GM21529 (cell line): ENCODE measurements at regions not wholly inside any gene's neighbourhood (a gene's known extent, or its start where the extent isn't known, plus 50 kb on each side); places are given as distances from the start of the nearest gene placed in this dataset.

Source experiments
- ATAC-seq: cut with Tn5 transposase; IDR thresholded peaks from one replicate; pipeline ENCODE4 v1.9.1; 2021; ENCODE audit not compliant: unreplicated experiment

DNA sequence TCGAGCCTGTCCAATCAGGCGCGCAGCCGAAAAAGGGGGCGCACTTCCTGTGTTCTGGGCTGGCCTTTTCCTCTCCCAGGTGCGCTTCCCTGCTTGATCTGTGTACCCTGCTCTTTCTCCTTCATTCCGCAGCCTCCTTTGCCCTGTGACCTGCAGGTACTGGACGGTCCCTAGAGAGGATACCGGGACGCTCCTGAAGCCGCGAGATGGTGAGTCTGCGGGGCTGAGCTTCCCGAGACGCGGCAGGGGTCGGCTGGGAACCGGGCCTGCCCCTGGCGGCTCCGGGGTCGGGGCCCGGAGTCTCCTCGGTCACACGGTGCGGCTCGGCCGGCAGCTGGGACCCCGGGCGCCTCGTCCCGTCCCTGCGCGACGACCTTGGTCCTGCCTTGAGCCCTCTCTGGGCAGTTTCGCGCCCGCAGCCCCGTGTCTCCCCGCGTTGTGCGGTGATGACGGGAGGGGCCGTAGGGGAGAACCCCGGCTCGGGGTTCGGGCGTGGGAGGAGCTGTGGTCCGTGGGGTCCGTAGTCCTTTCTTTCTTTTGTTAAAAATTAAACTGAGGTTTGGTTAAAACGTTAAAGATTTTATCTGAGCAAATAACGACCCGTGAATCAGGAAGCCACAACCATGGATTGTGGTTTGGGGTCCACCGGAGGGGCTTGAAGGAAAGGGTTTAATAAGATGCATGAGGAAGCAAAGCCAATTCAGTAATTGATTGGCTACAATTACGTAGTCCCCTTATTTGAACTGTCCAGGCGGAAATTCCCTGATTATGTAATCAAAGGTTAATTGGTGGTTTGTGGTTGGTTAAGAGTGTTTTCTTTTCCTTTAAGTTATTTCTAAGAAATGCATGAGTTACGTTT is 172.8 kb upstream of the ZNF267 start:
- peak; percentile 39 for ATAC-seq

DNA sequence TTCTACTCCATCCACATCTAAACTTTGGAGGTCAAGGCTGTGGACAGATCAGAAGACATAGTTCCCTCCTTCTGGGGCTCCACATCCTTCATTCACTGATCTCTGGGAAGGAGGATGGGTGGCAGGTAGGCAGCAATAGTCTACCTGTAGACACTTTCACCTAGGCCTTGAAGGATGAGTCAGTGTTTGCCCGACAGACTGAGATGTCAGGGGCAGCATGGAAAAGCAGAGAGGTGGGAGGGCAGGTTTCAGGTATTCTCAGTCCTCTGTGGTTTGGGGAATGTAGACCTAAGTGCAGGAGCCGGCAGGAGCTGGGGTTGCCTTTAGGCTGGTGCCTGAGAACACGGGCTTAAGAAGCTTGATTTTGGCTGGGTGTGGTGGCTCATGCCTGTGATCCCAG is 171.9 kb upstream of the ZNF267 start:
- ATAC-seq = no peak

DNA sequence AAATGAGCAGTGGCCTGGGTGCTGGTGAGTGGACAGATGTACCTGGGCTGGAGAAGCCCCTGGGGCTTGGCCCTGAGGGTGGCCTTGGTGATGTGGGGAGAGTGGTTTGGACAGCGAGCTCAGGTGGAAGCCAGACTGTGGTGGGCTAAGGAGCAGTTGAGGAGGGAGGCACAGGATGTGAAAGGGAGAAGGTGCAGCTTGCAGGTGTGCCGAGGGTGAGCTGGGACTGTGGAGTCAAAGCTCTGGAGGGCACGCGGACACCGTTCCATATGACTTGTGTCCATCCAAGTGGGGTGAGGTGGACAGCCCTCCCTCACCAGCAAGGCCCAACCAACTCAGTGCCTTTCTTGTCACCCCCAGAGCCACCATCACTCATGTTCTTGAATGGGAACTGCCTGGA is 170.8 kb upstream of the ZNF267 start:
- no peak for ATAC-seq

DNA sequence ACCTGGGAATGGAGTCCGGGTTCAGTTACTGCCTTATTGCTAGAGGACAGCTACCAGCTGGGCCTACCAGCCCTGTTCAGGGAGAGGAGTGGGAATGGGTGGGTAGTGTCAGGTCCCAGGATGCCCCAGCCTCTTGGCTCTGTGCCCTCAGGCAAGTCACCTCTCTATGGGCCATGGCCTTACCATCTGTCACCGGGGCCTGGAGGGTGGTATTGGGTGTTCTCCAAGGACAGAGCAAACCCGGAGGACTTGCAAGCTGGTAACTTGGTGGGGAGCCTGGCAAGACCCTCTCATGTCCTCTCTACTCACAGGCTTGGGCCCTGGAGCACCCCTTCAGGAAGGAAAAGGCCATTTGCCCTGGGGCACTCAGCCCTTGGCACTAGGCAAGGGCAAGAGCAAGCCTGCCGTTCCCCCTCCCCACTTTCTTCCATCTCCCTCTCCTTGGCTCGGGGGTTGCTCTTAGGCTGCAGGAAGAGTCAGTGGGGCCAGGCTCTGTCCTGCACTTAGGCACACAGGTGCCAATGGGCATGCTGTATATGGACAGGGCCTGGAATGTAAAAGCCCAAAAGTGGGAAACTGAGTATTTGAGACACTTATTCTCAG is 170.0 kb upstream of the ZNF267 start:
- no peak for ATAC-seq

DNA sequence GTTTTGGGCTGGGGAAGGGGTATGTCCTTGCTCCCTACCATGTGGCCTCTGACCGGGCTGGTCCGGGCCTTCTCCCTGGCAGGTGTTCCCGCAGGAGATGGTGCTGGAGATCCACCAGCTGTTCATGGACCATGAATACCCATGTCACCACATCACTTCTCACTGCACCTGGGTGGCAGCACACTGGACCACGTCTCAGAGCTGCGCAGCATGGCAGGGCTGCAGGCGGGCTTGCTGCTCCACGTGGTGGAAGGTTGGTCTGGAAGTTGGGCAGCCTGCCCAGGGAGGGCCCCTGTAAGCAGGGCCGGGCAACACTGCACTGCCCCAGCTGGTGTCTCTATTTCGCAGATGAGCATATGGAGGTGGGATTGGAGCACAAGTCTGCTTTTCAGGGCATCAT is 169.5 kb upstream of the ZNF267 start:
- ATAC-seq = no peak

DNA sequence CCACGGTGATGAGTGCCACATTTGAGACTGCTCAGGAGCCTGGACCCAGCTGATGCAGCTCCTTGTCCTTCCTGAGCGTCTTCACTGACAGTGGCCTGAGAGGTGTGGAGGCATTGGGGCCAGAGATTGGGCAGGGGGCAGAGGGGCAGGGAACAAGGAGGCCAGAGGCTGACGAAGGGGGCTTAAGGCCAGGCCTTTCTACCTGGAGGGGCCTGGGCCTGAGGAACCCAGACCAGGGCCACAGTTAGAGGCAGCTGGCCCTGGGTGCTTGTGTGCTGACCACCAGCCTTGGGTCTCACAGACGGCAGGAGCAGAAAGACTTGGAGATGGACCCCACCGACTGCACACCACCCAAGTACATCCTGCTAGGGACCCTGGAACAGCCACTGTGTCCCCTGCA is 168.2 kb upstream of the ZNF267 start:
- no peak for ATAC-seq

DNA sequence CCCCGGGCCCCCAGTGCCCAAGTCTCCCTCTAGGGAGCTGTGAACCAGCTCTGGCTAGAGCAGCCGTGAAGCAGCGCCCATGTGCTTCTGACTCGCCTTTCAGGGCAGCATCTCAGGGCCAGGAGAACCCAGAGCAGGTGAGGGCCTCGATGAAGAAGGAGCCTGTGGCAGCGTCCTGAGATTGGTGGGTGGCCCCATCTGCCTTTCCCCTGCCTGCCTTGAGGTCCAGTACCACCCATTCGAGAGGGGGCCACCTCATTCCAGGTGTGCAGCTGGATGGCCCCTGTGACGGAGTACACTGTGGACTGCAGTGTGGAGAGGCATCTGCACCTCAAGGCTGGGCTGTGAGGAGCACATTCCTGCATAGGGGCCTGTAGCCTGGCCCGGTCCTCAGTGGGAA is 167.3 kb upstream of the ZNF267 start:
- ATAC-seq = no peak

DNA sequence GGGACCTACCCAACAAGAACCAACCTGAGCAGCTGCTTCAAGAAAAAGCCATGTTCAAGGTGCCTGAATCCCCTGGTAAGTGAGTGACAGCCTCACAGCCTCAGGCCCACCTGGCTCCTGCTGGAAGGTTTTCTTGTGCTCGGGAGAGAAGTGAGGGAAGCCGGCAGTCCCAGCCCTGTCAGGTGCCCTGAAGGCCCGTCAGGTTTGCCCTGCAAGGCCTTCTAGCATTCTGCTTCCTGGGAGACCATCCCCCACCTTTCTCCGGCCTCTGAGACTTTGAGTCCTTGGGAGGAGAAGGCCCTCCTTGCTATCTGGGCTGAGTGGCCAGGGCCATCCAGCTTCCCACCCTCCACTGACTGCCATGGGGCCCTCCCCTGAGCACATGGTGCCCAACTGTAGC is 166.7 kb upstream of the ZNF267 start:
- ATAC-seq = no peak

DNA sequence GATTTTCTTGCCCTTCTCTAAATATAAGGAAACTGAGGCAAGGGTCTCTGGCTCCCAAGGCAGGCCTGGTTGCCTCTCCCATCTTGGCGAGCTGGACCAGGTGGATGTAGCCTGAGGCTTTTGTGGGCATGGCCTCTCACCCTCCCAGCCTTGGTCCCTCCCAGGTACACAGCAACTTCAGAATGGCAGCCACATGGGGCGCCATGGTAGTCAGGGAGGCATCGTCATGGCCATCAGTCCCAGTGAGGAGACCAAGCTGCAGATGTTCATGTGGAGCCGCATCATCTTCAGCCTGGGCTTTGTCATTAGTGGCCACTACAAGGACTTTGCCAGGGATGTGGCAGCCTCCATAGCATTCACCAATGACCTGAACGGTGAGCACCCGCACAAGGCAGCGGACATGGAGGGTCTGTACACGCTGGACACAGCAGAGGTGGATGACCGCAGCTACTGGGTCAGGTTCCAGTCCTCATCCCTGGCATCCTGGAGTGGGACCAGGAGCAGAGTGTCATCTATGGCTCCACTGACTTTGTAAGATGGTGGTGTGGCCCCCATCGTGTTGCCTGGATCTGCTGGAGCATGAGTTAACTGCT is 165.8 kb upstream of the ZNF267 start:
- no peak for ATAC-seq

DNA sequence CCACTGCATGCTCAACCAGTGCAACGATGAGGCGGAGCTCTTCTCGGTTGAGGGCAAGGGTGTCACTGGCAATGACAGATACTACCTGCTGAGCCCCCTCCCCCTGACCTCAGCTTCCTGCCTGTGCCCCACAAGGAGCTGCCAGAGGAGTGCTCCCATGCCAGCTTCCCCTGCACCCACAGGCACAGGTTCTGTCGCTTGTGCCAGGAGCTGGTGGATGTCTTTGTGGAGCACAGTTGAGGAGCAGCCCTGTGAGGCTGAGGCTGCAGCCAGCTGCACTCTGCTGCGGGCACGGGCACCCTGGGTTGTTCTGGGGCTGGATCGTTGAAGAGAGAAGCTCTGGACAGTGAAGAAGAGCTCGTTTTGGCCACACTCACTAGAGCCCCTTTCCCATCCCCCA is 165.3 kb upstream of the ZNF267 start:
- ATAC-seq = no peak

DNA sequence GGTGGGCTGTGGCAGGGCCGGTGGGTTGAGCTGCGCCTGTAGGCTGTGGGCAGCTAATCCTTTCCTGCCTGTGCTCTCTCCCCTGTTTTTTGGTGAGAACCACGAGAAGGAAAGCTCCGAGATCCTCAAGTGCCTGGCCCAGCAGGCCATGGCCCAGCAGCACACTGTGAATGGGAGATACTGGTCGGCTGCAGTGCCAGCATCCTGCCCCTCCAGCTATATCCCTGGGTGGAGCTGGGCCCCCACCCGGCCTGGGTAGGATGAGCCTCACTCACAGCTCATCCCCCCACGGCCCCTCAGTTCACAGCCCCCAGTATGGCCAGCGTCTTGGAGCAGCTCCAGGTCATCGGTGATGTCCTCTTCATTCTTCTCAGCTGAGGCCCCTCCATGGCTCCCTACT is 164.4 kb upstream of the ZNF267 start:
- ATAC-seq = no peak

DNA sequence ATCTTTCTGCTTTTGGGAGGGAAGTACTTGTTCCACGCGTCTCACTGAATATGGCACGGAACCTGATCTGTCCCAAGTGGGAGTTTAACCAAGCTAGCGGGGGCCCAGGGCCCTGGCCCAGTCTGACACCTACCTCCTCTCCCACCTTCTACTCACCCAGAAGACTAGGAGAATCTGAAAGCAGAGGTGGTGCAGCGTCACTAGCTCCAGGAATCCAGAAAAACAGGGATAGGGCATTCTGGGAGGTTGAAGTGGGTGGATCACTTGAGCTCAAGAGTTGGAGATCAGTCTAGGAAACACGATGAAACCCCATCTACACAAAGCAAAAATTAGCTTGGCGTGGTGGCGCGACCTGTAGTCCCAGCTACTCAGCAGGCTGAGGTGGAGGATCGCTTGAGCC is 163.5 kb upstream of the ZNF267 start:
- no peak for ATAC-seq

DNA sequence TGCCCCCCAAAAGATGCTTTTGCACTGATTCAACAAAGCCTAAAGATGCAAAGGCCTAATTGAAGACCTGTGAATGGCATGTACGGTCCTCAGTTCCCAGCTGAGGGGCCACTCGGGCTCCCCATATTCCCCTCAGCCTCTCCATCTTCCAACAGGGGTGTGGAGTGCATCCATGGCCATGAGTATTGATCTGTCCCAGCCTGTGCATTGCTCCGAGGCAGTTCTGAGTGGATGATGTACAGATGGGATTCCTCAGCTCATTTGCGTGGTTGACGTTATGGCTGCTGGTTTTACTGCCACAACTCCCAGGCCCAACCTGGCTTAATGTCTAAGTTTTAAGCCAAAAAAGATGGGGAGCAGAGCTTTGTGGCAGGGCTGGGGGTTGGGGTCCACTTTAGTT is 162.7 kb upstream of the ZNF267 start:
- ATAC-seq = no peak

DNA sequence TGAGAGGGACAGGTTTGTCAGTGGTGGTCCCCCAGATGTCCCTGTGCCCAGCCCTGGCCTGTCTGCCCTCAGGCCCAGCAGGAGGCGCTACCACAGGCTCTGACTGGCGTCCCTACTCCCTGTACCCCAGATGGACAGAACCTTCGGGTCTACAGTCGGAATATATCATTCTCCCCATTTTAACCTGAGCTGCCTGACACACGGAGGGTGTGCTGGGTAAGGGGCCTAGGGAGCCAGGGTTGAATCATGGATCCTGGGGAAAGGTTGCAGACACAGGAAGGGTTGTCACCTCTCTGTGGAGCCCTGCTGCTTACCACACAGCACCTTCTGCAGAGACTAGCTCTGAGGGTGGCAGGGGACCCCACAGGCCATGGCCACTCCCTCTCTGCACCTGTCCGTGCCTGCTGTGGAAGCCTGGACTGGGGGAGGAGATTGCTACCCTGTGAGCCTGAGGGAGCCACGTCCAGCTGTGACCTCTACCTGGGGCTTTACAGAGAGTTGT is 162.2 kb upstream of the ZNF267 start:
- ATAC-seq = no peak

DNA sequence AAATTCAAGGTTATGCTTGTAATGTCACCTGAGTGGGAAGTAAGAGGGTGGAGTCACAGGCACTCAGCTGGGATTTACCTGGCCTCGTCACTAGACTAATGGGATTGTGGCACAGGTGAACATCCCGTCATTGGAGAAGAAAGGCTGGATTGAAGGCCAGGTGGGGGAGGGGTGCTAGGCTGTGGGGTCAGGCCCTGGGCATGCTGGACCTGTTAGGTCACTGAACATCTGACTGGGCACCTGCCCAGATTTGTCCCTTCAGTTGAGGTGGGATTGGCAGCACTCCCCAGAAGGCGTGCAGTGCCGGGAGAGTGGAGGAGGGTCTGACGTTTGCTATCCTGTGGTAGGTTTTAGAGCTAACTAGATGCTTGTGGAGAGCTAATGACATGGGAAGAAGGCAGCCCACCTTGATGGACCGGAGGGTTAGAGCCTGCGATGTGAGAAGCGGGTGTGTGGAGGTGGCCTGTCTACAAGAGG is 161.5 kb upstream of the ZNF267 start:
- ATAC-seq = no peak

DNA sequence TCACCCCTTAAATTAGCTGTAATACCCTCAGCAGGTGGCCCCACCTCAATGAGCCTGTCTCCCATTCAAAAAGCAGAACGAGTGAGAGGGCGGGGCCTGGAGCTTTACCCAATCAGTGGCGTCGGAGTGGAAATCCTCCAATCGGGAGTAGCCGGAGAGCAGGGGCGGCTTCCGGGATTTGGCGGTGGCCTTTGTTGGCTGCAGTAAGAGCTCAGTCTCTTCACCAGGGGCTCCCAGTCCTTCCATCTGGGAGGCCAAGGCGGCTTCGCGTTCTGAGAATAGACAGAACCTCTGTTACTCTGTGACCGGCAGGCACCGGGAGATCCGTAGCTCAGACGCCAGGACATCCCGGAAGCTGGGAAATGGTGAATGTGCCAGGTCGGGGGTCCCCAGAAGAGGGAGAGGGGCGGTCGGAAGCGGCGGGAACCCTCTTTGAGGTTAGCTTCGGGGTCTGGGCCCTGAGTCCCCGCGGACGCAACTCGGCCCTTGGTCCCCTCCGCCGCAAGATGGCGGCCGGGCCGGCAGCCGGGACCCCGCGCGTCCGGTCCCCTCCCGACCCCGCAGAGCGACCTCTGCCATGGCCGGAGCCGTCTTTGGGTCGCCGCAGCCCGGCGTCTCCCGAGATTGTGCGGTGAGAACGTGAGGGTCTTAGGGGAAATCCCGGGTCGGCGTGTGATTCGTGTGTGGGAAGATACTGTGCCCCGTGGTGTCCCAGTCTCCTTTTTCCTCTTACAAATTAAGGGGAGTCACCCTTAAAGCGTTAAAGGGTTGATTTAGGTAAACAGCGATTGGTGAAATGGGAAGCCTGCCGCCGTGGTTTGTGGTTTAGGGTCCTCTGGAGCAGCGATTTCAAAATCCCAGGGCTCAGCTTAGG is 160.3 kb upstream of the ZNF267 start:
- ATAC-seq = peak; percentile 96

DNA sequence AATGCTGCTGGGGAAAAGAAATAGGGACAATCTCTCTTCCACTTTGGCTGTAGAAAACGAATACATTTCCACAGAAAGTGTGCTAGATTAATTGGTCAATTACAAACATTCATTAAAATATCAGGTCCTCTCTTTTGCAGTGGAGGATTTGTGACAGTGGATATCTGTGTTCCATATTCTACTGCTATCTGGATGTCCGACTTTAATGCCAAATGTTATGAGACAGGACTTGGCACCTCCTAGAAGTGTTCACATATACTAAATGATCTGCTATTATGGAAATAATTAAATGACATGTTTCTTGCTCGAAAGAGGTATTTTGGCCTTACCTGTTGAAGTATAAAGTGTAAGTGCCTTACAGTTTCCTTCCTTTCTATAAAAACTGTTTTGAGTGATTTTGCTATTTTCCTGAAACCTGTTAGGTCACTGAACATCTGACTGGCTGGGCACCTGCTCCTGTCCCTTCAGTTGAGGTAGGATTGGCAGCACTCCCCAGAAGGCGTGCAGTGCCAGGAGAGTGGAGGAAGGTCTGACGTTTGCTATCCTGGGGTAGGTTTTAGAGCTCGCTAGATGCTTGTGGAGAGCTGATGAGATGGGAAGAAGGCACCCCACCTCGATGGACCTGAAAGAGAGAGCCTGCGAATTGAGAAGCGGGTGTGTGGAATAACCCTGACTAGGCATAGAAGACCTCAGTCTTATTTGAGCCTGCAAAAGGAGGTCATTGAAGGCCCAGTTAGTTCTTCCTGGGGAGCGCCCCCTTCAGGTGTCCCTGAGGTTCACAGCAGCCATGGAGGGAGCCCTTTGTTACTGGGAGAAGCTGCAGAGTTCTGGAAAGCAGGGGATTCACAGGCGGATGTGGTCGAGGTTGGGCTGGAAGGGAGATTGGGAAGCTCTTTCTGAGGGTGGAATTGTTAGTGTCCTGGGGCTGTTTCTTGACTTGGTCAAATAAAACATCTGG is 159.4 kb upstream of the ZNF267 start:
- no peak for ATAC-seq

DNA sequence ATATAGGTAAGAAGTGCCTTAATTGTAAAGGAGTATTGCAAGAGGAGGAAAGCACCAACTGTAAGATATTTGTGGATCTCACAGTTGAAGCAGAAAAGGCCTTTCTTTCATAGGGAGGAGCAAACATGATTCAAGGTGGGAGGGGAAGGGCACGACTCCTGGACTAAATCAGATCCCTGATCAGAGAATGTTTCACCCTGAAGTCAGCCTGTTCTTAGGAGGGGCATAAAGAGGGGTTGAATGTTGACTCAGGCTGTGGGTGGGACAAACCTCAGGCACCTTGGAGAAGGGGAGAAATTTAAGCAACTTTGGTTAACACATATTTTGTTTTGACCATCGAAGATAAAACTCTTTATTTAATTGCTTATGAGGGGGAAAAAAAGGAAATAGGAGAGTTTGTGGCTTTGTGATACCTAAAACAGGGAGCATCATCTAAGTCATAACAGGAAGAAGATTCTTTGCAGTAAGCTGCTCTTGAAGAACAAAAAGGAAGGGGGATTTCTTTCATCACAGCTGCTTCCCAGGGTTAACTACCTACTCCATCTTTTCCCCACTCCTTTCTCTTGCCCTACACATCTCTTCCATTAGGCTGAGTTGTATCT is 158.6 kb upstream of the ZNF267 start:
- no peak for ATAC-seq

DNA sequence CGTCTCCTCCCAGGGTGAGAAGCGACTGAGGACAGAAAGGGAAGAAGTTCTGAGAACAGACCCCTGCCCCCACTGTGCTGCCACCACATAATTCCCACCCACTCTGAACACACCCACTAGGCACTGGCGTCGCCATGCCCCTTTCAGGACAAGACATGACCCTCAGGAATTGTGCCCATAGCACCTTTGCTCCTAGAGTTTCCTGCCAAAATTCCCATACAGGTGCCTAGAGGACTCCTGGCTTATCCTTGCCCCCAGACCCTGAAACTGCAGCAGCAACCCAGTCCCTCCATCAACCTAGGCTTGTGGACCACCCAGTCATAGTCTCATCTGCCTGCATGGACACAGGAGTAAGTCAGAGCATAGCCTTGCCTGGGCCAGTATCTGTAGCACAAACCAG is 157.7 kb upstream of the ZNF267 start:
- no peak for ATAC-seq

DNA sequence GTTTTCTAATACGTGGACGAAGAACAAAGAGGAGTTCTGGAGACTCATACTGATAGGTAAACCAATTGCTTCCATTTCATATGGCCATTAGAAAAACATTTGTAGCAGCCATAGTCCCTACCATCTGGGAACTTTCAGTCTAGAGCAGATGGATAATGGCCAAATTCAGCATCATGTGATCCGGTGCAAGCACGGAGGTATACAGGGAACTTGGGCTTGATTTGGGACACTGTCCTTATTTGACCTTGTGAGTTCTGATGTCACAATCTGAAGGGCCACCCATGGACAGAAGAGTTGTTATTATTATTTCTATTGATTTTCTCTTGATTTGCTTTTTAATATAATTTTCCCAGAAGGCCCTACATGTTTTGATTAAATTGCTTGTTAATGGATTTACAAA is 154.6 kb upstream of the ZNF267 start:
- ATAC-seq = no peak
